Mammary epithelial cell (primary cell): ENCODE measurements at regions not wholly inside any gene's neighbourhood (a gene's known extent, or its start where the extent isn't known, plus 50 kb on each side); places are given as distances from the start of the nearest gene placed in this dataset.

ENCODE experiments used
- EZH2 ChIP-seq: IDR thresholded peaks from 2 replicates; pipeline ENCODE4 v1.6.1; 2012; ENCODE audit warnings: low read length, inconsistent platforms, borderline replicate concordance
- TF ChIP-seq, protein P1 (sequence below), 2 donors: IDR thresholded peaks in 1 of 2; conservative IDR thresholded peaks in 1 of 2; 2 replicates each; pipeline ENCODE4 v1.5.1; 2011 to 2012; ENCODE audit warnings: inconsistent platforms in 2 of 2, low read length in 2 of 2, mild to moderate bottlenecking in 2 of 2, control low read depth in 1 of 2, low read depth in 1 of 2; ENCODE audit not compliant: insufficient read depth in 1 of 2; ENCODE audit errors: extremely low read depth in 1 of 2

DNA sequence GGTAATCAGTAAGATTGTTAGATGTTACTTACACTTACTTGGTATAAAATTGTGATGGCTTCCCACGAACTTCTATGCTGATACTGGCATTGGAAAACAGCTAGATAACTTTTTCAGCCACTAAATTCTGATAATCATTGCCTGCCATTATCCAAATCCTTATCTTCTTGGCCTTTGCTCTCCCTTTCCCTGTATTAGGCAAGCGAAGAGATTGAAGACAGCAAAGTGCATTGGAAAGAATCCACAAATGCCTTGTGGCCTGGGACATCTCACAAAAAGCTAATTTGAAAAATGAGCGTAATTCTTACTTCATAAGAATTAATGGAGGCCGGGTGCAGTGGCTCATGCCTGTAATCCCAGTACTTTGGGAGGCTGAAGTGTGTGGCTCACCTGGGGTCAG is 79.5 kb upstream of the MARCKS start:
- TF ChIP-seq, protein P1, sequence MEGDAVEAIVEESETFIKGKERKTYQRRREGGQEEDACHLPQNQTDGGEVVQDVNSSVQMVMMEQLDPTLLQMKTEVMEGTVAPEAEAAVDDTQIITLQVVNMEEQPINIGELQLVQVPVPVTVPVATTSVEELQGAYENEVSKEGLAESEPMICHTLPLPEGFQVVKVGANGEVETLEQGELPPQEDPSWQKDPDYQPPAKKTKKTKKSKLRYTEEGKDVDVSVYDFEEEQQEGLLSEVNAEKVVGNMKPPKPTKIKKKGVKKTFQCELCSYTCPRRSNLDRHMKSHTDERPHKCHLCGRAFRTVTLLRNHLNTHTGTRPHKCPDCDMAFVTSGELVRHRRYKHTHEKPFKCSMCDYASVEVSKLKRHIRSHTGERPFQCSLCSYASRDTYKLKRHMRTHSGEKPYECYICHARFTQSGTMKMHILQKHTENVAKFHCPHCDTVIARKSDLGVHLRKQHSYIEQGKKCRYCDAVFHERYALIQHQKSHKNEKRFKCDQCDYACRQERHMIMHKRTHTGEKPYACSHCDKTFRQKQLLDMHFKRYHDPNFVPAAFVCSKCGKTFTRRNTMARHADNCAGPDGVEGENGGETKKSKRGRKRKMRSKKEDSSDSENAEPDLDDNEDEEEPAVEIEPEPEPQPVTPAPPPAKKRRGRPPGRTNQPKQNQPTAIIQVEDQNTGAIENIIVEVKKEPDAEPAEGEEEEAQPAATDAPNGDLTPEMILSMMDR (conservative IDR thresholded peaks at IDR 0.05 in 1 of 2, IDR thresholded peaks at IDR 0.05 in 1 of 2; ENCODE audit: extremely low read depth in 1 of 2, insufficient read depth in 1 of 2, low read depth in 1 of 2, low read length in 2 of 2), result no peak
- TF ChIP-seq EZH2, result no peak
